Small intestine (tissue), 7 donors: ENCODE measurements at regions not wholly inside any gene's neighbourhood (a gene's known extent, or its start where the extent isn't known, plus 50 kb on each side); places are given as distances from the start of the nearest gene placed in this dataset.

ENCODE experiments used
- DNase-seq, 2 donors: peaks; one replicate each; pipeline versions ENCODE4 v3.0.0 to v3.0.0-alpha.2; 2013
- FAIRE-seq: peaks from 2 replicates; lab custom pipeline; 2012; peaks lifted over from hg19 to GRCh38; lab: Jason Lieb, UNC
- H3K27ac ChIP-seq, 3 donors: one replicate each; pipeline ENCODE4 v1.5.1; 2013; ENCODE audit warnings: low read length in 2 of 3, mild to moderate bottlenecking in 2 of 3, control low read depth in 1 of 3, inconsistent platforms in 1 of 3, low read depth in 1 of 3, moderate library complexity in 1 of 3
- H3K27me3 ChIP-seq, 3 donors: one replicate each; pipeline ENCODE4 v1.6.1; 2013; ENCODE audit warnings: low read length in 3 of 3, inconsistent platforms in 1 of 3; ENCODE audit not compliant: control insufficient read depth in 3 of 3, insufficient read depth in 3 of 3
- H3K36me3 ChIP-seq, 3 donors: one replicate each; pipeline ENCODE4 v1.6.1; 2013; ENCODE audit warnings: low read length in 3 of 3, inconsistent platforms in 1 of 3, low read depth in 1 of 3, mild to moderate bottlenecking in 1 of 3, moderate library complexity in 1 of 3; ENCODE audit not compliant: control insufficient read depth in 3 of 3, insufficient read depth in 2 of 3
- H3K4me1 ChIP-seq, 3 donors: one replicate each; pipeline ENCODE4 v1.6.1; 2013; ENCODE audit warnings: low read length in 2 of 3, inconsistent platforms in 1 of 3, low read depth in 1 of 3, mild to moderate bottlenecking in 1 of 3, moderate library complexity in 1 of 3; ENCODE audit not compliant: control insufficient read depth in 3 of 3, insufficient read depth in 2 of 3
- H3K4me3 ChIP-seq, 3 donors: one replicate each; pipeline ENCODE4 v1.5.1; 2013; ENCODE audit warnings: low read length in 3 of 3, control low read depth in 1 of 3, inconsistent platforms in 1 of 3, low read depth in 1 of 3, mild to moderate bottlenecking in 1 of 3, moderate library complexity in 1 of 3
- H3K9me3 ChIP-seq, 2 donors: one replicate each; pipeline ENCODE4 v1.6.1; 2013; ENCODE audit warnings: low read depth in 1 of 2, low read length in 1 of 2; ENCODE audit not compliant: control insufficient read depth in 2 of 2, insufficient read depth in 1 of 2
- WGBS, 3 donors: extraction: QIAGEN DNeasy Blood & Tissue Kit; methylation state at CpG; one replicate each; pipeline ENCODE4 v1.1.7; 2013; 5-methylcytosine and 5-hydroxymethylcytosine counted together
- donor health status: healthy with polysubstance abuse.
- donor health status: control.
- donor health status: control.
- donor health status: Bipolar disorder and iron deficiency.
- donor health status: healthy.

DNA sequence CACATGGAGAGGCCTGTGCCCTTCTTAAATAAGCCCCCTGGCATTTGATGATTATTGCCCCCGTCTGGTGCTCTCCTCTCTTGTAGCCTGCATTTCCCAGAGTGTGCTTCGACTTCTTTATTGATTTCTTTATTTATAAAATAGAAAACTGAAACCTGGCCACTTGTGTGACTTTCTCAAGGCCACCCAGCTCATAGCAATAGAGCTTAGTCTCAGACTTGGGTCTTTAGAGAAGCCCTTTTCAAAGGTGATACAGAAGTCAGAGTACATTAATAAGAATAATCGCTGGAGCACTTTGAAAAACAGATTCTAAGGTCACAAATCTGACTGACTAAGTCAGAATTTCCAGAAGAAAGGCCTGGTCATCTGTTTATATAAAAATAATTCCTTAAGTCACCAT is 86.6 kb downstream of the NOC3L start:
- 57 to 70% (median 67%) methylated on average over 3 of the region's 3 CpGs for WGBS, 3 donors
- H3K36me3 ChIP-seq, result peaks cover 0 to 28% (median 0%) of the 10 kb centered on the region in 3 donors
- no peaks in the 10 kb centered on the region for H3K27me3 ChIP-seq
- no peak for FAIRE-seq
- no peak overlapping the region for H3K27ac ChIP-seq
- no peak for DNase-seq
- peaks cover 0 to 7% of the 10 kb centered on the region in 2 donors for H3K9me3 ChIP-seq
- no peaks in the 10 kb centered on the region for H3K4me1 ChIP-seq
- H3K4me3 ChIP-seq, result no peak overlapping the region

DNA sequence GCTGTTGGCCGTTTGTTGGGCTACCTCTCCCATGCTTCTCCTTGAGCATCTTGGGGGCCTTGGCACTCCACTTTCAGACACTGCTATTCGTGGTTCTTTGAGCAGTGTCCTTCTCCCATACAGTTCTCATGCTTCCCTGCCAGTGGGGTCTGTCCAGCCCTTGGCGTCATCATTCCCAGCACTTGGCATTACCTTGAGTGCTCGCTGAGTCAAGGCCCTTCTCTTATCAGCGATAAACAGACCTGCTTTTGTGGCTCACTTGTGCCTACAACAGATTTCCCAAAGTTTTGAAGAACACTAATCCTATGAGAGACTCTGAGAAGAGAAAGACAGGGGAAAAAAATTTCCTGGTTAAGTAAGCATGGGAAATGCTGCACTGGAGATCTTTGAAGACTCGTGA is 85.3 kb downstream of the NOC3L start:
- Histone ChIP-seq H3K4me3 (no peak overlapping the region), H3K36me3 (peaks cover 0 to 21% (median 0%) of the 10 kb centered on the region in 3 donors), H3K27me3 (no peaks in the 10 kb centered on the region), H3K27ac (no peak overlapping the region), H3K9me3 (no peaks in the 10 kb centered on the region), H3K4me1 (no peaks in the 10 kb centered on the region)
- WGBS, 3 donors, result 82 to 91% (median 91%) methylated on average over 6 of the region's 6 CpGs
- DNase-seq, result no peak
- FAIRE-seq, result no peak

DNA sequence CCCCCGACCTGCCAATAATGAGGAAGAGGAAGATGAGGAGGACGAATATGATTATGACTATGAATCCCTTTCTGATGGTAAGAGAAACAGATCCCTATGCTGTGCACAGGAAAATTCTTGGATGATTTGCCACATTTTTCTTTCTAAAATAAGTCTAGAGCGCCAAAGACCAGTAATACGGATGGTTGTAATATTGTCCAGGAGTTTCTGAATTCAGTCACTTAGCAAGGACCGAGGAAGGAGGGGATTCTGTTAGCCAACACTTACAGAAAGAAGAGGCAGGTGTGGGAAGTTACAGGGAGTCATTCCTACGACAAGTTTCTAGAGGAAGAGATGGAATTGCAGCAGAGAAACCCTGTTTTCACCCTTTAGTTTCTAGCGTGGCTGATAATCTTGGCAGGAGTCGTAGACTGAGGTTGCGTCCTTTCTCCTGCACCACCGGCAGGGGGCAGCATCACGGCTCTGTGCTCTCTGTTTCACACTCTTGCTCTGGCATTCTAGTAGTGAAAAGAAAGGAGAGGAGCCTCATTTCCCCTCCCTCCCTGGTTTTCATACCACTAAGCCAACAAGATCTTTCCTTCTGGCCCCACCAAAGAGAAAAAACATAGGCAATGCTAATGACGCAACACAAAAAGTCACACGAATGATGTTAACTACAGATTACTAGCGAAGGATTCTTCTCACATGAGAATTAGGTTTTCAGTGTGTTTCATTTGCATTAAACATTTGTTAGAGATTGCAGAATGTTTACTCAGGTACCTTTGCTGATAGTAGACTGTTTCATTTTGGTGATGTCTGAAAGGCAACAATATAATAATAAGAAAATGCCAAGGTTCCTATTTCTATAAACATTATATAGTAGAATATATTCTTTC is 82.7 kb downstream of the NOC3L start:
- Histone ChIP-seq H3K4me3 (no peak overlapping the region), H3K36me3 (peaks cover 0 to 8% (median 4%) of the 10 kb centered on the region in 3 donors), H3K4me1 (no peaks in the 10 kb centered on the region), H3K27me3 (no peaks in the 10 kb centered on the region), H3K27ac (no peak overlapping the region), H3K9me3 (no peaks in the 10 kb centered on the region)
- WGBS, 3 donors, result 47 to 55% (median 53%) methylated on average over 14 of the region's 14 CpGs
- DNase-seq, result peak; percentile 45 to 69
- no peak for FAIRE-seq

DNA sequence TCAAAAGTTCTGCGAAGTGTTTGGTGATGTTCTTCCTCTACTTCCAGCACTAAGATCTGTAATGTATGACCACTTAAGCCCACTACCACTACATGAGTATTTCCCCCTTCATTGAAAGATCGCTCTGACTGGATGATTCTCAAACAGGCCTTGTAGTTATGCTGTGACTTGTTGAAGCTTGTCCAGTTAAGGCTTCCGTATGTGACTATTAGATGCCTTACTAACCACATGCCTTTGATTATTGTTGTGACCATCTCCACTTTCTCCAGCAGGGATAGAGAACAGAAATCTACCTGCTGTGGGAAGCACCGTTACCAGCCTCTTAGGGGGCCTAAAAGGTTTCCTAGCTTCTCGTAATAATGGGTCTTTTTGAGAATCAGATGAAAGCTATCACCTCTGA is 81.1 kb downstream of the NOC3L start:
- Histone ChIP-seq H3K4me1 (no peaks in the 10 kb centered on the region), H3K27me3 (no peaks in the 10 kb centered on the region), H3K9me3 (no peaks in the 10 kb centered on the region), H3K27ac (no peak overlapping the region), H3K36me3 (peaks cover 0 to 12% (median 4%) of the 10 kb centered on the region in 3 donors), H3K4me3 (no peak overlapping the region)
- FAIRE-seq (no peak), DNase-seq (no peak)
- 92 to 96% (median 94%) methylated on average over 5 of the region's 5 CpGs for WGBS, 3 donors

DNA sequence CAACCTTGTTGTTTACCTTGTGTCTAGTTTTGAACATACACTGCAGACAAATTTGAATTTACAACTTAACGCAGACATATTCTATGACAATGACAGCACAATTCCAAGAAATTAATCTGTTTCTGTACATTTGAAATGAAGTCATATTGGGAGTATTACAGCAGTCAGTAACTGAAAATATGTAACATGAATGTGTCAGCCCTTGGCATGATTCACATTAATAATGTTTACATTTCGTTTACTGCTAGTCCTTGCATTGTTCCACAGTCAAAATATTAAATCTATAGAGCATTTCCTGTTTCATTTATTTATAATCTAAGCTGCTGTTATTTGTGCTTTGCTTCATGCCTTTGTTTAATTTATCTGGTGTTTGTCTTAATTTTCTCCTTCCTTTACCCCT is 80.4 kb downstream of the NOC3L start:
- Histone ChIP-seq H3K4me3 (no peak overlapping the region), H3K27ac (no peak overlapping the region), H3K27me3 (no peaks in the 10 kb centered on the region), H3K36me3 (peaks cover 0 to 12% (median 4%) of the 10 kb centered on the region in 3 donors), H3K9me3 (no peaks in the 10 kb centered on the region), H3K4me1 (no peaks in the 10 kb centered on the region)
- DNase-seq (no peak), FAIRE-seq (no peak)
- WGBS, 3 donors, result 71 to 81% (median 80%) methylated on average over 2 of the region's 2 CpGs
